ENCODE measurements at regions not wholly inside any gene's neighbourhood (a gene's known extent, or its start where the extent isn't known, plus 50 kb on each side); places are given as distances from the start of the nearest gene placed in this dataset.

GRCh38 chr1:34270181-34270580, 93.5 kb downstream of the C1orf94 start:
- Histone ChIP-seq H3K36me3 (no peaks in the 10 kb centered on the region), H3K9me3 (no peaks in the 10 kb centered on the region), H3K4me1 (no peaks in the 10 kb centered on the region), H3K4me3 (no peak overlapping the region), H3K27me3 (no peaks in the 10 kb centered on the region), H3K27ac (no peak overlapping the region)
- ATAC-seq (no peak), DNase-seq (no peak)
- WGBS (ENCODE audit: insufficient coverage, low coverage, low lambda C conversion rate, missing lambda C conversion rate), result 36% methylated on average over 3 of the region's 3 CpGs
- intact Hi-C loops (cut with DNase I), result no loop called here
- TF ChIP-seq, protein P1, sequence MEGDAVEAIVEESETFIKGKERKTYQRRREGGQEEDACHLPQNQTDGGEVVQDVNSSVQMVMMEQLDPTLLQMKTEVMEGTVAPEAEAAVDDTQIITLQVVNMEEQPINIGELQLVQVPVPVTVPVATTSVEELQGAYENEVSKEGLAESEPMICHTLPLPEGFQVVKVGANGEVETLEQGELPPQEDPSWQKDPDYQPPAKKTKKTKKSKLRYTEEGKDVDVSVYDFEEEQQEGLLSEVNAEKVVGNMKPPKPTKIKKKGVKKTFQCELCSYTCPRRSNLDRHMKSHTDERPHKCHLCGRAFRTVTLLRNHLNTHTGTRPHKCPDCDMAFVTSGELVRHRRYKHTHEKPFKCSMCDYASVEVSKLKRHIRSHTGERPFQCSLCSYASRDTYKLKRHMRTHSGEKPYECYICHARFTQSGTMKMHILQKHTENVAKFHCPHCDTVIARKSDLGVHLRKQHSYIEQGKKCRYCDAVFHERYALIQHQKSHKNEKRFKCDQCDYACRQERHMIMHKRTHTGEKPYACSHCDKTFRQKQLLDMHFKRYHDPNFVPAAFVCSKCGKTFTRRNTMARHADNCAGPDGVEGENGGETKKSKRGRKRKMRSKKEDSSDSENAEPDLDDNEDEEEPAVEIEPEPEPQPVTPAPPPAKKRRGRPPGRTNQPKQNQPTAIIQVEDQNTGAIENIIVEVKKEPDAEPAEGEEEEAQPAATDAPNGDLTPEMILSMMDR (IDR thresholded peaks at IDR 0.05), result no peak
- no peak for TF ChIP-seq POLR2A (IDR thresholded peaks at IDR 0.05)

GRCh38 chr1:34272152-34272551, 95.4 kb downstream of the C1orf94 start:
- intact Hi-C loops (cut with DNase I), result no loop called here
- H3K4me1 ChIP-seq, result no peaks in the 10 kb centered on the region
- WGBS (ENCODE audit: insufficient coverage, low coverage, low lambda C conversion rate, missing lambda C conversion rate), result 71% methylated on average over 4 of the region's 4 CpGs
- H3K36me3 ChIP-seq, result no peaks in the 10 kb centered on the region
- H3K9me3 ChIP-seq, result no peaks in the 10 kb centered on the region
- no peak overlapping the region for H3K27ac ChIP-seq
- ATAC-seq (no peak), DNase-seq (no peak)
- H3K4me3 ChIP-seq, result no peak overlapping the region
- H3K27me3 ChIP-seq, result no peaks in the 10 kb centered on the region
- TF ChIP-seq, protein P1 (IDR thresholded peaks at IDR 0.05), result no peak
- no peak for TF ChIP-seq POLR2A (IDR thresholded peaks at IDR 0.05)

GRCh38 chr1:34275150-34275549, 98.4 kb downstream of the C1orf94 start:
- DNase-seq (no peak), ATAC-seq (no peak)
- H3K4me3 ChIP-seq, result no peak overlapping the region
- no peaks in the 10 kb centered on the region for H3K27me3 ChIP-seq
- no peaks in the 10 kb centered on the region for H3K9me3 ChIP-seq
- no peaks in the 10 kb centered on the region for H3K4me1 ChIP-seq
- WGBS (ENCODE audit: insufficient coverage, low coverage, low lambda C conversion rate, missing lambda C conversion rate), result 38% methylated on average over 2 of the region's 3 CpGs
- TF ChIP-seq, protein P1 (IDR thresholded peaks at IDR 0.05), result no peak
- no peak for TF ChIP-seq POLR2A (IDR thresholded peaks at IDR 0.05)
- intact Hi-C loops (cut with DNase I), result no loop called here
- no peak overlapping the region for H3K27ac ChIP-seq
- no peaks in the 10 kb centered on the region for H3K36me3 ChIP-seq

DNA sequence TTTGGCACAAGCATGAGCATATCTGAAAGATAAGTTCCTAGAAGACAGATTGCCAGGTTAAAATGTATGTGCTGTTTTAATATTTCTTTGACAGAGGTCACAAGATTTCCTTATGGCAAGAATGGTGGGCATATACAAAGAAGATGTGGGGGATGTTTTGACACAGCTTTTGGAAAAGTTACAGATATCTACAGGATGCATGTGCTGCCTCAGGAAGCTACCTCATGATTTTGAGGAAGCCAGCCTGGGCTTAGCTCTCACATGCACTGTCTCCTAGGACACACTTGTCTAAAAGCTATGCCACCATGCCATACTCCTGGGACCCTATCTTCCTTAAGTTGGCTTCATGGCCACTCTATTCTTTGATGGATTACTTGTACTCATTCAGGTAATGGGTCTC, 99.9 kb downstream of the C1orf94 start:
- intact Hi-C loops (cut with DNase I), result no loop called here
- Histone ChIP-seq H3K27ac (no peak overlapping the region), H3K27me3 (no peaks in the 10 kb centered on the region), H3K36me3 (no peaks in the 10 kb centered on the region), H3K4me3 (no peak overlapping the region), H3K4me1 (no peaks in the 10 kb centered on the region), H3K9me3 (no peaks in the 10 kb centered on the region)
- TF ChIP-seq POLR2A (IDR thresholded peaks at IDR 0.05), result no peak
- TF ChIP-seq, protein P1 (IDR thresholded peaks at IDR 0.05), result no peak
- DNase-seq (no peak), ATAC-seq (no peak)

- DNase-seq (no peak), ATAC-seq (no peak)
- no peak for TF ChIP-seq POLR2A (IDR thresholded peaks at IDR 0.05)
- TF ChIP-seq, protein P1 (IDR thresholded peaks at IDR 0.05), result no peak
- Histone ChIP-seq H3K27me3 (no peaks in the 10 kb centered on the region), H3K4me1 (no peaks in the 10 kb centered on the region), H3K4me3 (no peak overlapping the region), H3K9me3 (no peaks in the 10 kb centered on the region), H3K27ac (no peak overlapping the region), H3K36me3 (no peaks in the 10 kb centered on the region)
- WGBS (ENCODE audit: insufficient coverage, low coverage, low lambda C conversion rate, missing lambda C conversion rate), result 86% methylated on average over 1 of the region's 2 CpGs
- intact Hi-C loops (cut with DNase I), result no loop called here
Measured at GRCh38 chr1:34277150-34277549, 100.4 kb downstream of the C1orf94 start.

All from right lobe of liver (tissue), 6 donors.